ENCODE measurements at regions not wholly inside any gene's neighbourhood (a gene's known extent, or its start where the extent isn't known, plus 50 kb on each side); places are given as distances from the start of the nearest gene placed in this dataset.

DNA sequence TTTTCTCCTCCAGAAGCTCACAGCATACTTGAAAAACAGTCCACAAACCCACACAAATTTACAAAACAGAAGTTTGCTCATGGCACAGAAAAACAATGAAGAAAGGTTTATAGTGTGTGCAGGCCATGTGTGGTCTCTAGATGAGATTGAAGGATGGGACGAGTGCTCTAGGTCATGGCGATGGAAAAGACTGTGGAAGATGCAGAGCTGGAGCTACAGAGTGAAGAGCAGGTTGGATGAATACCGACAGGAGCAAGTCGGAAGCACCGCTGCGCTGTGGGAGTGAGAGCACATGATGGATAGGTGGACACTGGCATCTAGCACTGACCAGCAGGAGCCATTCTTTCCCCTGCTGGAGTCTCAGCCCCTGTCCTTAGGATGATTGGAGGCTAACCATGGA lies 534.7 kb upstream of the RAB6C start:
- H3K4me3 ChIP-seq (ENCODE audit: low read depth, poor library complexity, severe bottlenecking), result no peak overlapping the region
- no peak for DNase-seq (ENCODE audit: low spot score in 2 of 2)
- 84 to 93% methylated on average over 6 of the region's 6 CpGs for WGBS, 2 donors
- TF ChIP-seq CTCF (IDR thresholded peaks at IDR 0.05), result no peak
- TF ChIP-seq POLR2A (IDR thresholded peaks at IDR 0.05), result no peak
- intact Hi-C loops (cut with DNase I; ENCODE audit: low total_unique reads), result no loop called here

DNA sequence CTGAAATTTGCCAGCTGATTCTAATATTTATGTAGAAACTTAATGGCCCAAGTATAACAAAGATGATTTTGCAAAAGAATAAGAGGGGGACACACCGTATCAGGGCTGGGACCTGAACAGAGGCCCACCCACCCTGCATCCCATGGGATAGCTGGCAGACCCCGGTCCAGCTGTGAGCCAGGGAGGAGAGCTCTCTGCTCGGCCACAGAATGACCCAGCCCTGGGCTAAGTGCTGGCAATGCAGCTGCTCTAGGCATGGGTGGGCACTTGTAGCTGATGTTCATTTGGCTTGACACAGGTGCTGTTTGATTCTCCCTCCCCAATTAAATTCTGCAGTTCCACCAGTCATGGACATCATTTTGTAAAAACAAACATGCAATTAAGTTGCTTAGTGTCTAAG lies 522.8 kb upstream of the RAB6C start:
- 54 to 61% methylated on average over 3 of the region's 3 CpGs for WGBS, 2 donors
- intact Hi-C loops (cut with DNase I; ENCODE audit: low total_unique reads), result no loop called here
- H3K4me3 ChIP-seq (ENCODE audit: low read depth, poor library complexity, severe bottlenecking), result no peak overlapping the region
- TF ChIP-seq CTCF (IDR thresholded peaks at IDR 0.05), result no peak
- no peak for TF ChIP-seq POLR2A (IDR thresholded peaks at IDR 0.05)
- DNase-seq (ENCODE audit: low spot score in 2 of 2), result no peak

DNA sequence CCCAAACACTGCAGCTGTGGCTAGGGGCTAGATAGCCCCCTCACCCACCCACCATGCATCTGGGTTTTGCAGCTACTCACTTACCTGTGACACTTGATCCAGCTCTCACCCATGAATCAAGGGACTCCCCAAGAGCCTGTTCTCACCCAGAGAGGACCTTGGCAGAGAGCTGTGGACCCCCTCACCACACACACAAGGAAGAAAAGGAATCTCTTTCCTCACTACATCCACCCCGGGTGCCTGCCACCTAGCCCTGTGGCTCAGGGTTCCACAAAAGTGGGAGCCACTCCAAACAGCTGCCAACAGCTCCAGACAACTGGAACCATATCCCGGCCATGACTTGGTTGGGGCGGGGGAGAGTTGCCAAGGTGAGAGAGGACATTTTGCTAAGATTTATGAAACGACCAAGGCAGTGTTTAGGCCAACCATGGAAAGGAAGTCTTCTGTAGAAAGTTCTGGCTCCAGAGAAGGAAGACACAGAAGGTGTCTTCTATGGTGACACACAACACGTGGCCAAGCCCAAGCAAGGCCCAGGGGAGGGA lies 522.1 kb upstream of the RAB6C start:
- 66 to 78% methylated on average over 5 of the region's 5 CpGs for WGBS, 2 donors
- TF ChIP-seq CTCF (IDR thresholded peaks at IDR 0.05) (no peak), POLR2A (IDR thresholded peaks at IDR 0.05) (no peak)
- intact Hi-C loops (cut with DNase I; ENCODE audit: low total_unique reads), result no loop called here

DNA sequence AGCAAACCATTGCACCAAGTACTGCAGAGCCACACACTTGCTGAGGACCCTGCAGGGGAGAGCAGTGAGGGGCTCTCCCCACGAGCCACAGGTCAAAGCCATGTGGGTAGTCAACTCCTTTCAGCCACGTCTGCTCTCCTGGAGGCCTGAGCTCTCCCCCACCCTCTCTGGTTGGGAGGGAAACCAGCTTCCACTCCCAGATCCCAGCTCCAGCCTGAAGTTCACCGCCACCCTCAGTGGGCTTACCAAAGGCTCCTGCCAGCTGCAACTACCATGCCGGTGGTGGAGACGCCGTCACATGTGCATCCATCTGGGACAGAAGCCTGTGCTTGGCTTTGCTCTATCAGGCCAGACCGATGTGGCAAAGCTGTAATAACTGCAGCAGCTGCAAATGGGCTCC lies 521.5 kb upstream of the RAB6C start:
- DNase-seq (ENCODE audit: low spot score in 2 of 2), result peak in 1 of 2 donors; percentile 70
- intact Hi-C loops (cut with DNase I; ENCODE audit: low total_unique reads), result no loop called here
- TF ChIP-seq CTCF (IDR thresholded peaks at IDR 0.05), result no peak
- no peak for TF ChIP-seq POLR2A (IDR thresholded peaks at IDR 0.05)
- H3K4me3 ChIP-seq (ENCODE audit: low read depth, poor library complexity, severe bottlenecking), result no peak overlapping the region
- 88 to 98% methylated on average over 7 of the region's 7 CpGs for WGBS, 2 donors

More for the DNA sequence above, 522.1 kb upstream of the RAB6C start:
- no peak overlapping the region for H3K4me3 ChIP-seq (ENCODE audit: low read depth, poor library complexity, severe bottlenecking)
- peak in 1 of 2 donors; percentile 56 for DNase-seq (ENCODE audit: low spot score in 2 of 2)

DNA sequence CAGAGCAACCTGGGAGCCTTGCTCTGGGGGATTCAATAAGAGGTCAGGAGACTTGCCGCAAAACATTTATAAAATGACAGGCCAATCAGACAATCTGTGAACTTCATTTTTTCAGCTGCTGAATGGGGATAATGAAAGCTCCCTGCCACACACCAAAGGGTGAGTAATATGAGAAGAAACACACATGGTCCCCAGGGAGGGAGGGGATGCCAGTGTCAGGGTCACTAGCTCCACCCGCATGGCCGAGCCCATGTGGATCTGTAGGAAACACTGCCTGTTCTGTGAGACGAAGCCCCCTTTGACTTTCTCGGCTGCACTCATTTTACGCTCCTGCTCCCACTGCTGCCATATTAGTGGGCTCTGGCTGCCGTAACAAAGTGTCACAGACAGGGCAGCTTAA lies 521.0 kb upstream of the RAB6C start:
- peak in 1 of 2 donors; percentile 49 for DNase-seq (ENCODE audit: low spot score in 2 of 2)
- intact Hi-C loops (cut with DNase I; ENCODE audit: low total_unique reads), result no loop called here
- no peak overlapping the region for H3K4me3 ChIP-seq (ENCODE audit: low read depth, poor library complexity, severe bottlenecking)
- 84 to 85% methylated on average over 7 of the region's 7 CpGs for WGBS, 2 donors
- TF ChIP-seq POLR2A (IDR thresholded peaks at IDR 0.05) (no peak), CTCF (IDR thresholded peaks at IDR 0.05) (no peak)

- WGBS, 2 donors, result 79 to 89% methylated on average over 11 to 15 of the region's 15 CpGs
- TF ChIP-seq POLR2A (IDR thresholded peaks at IDR 0.05), result no peak
- TF ChIP-seq CTCF (IDR thresholded peaks at IDR 0.05), result no peak
Measured at GRCh38 chr2:129459200-129459876, 520.1 kb upstream of the RAB6C start.

More at GRCh38 chr2:129459200-129459876, 520.1 kb upstream of the RAB6C start:
- H3K4me3 ChIP-seq (ENCODE audit: low read depth, poor library complexity, severe bottlenecking), result no peak overlapping the region
- DNase-seq (ENCODE audit: low spot score in 2 of 2), result peak in 1 of 2 donors; percentile 79
- intact Hi-C loops (cut with DNase I; ENCODE audit: low total_unique reads), result no loop called here

All from lower leg skin (tissue), 4 donors.